Activated CD8-positive, alpha-beta memory T cell treated with anti-CD3 and anti-CD28 coated beads, Interleukin-2, amount 50 U/mL, for 48 hours (primary cell): ENCODE measurements at regions not wholly inside any gene's neighbourhood (a gene's known extent, or its start where the extent isn't known, plus 50 kb on each side); places are given as distances from the start of the nearest gene placed in this dataset.

Experiments
- DNase-seq: peaks from one replicate; pipeline ENCODE4 v3.0.0-alpha.2; 2020

DNA sequence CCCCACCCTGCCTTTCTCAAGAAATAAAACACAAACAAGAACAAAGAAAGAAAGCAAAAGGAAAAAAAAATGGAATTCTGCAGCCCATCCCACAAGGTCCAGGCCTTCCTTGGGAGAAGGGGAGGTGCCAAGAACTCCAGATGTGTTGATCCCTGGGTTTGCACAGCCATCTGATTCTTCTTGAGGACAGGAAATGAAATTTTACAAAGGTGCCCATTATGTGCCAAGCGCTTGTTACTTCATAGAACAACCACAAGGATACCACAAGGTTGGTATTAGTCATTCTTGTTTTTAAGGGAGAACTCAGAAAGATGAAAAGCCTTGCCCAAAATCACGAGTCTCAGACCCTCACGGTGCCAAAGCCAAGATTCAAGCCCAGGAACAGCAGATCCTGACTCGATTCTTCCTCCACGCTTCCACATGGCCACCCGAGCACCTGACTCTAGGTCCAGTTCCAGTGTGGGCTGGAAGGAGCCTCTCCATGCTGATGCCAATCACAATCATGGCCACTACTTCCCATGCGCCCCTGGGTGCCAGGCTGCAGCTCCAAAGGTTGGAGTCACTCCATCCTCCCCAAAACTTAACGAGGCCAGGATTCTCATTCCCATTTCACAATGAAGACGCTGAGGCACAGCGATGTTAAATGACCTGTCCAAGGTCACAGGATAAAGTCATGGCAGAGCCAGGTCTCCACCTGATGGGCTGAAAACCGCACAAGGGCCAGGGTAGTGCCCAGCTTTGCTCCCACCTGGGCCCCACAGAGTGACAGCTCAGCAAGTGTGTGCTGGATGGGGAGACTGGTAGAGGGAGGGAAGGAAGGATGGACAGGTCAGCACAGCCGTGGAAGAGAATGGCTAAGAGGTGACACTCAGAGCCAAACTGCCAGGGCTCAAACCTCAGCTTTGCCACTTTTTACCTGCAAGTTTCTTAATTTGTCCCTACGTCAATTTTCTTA lies 66.7 kb upstream of the TOP1 start:
- DNase-seq = peak; percentile 51

GRCh38 chr20:40962733-40963504 lies 65.7 kb upstream of the TOP1 start:
- peak; percentile 90 for DNase-seq

DNA sequence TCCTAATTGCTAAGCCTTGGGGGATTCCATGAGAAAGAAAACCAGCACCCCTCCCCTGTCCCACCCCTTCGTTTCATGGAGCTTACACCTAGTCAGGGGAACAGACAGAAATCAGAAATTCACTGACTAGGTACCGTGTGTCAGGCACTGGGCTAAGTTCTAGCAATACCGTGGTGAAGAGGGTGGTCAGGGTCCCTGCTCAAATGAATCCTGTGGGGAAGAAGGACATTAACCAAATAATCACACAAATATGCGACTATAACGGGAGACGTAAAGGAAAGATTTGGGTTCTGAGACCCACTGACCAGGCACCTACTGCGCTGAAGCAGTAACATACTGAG lies 65.1 kb upstream of the TOP1 start:
- peak; percentile 51 for DNase-seq

DNA sequence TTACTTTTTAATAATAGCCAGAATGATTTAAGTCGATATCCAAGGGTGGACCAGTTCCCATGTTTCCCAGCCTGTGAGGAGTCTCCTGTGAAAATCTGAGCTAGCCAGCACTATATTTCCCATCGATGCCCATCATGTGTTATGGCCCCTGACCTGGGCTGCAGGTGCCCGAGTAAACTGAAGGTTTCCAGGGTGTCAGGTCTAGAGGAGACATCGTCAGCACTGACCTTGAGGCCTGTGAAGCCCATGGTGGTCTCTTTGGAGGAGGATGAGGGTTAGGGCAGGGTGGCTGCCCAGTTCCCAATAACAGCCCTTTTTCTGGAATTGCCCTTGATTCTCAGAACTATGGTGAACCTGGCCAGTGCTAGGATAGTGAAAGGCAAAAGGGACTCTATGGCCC lies 63.0 kb upstream of the TOP1 start:
- DNase-seq = peak; percentile 23

DNA sequence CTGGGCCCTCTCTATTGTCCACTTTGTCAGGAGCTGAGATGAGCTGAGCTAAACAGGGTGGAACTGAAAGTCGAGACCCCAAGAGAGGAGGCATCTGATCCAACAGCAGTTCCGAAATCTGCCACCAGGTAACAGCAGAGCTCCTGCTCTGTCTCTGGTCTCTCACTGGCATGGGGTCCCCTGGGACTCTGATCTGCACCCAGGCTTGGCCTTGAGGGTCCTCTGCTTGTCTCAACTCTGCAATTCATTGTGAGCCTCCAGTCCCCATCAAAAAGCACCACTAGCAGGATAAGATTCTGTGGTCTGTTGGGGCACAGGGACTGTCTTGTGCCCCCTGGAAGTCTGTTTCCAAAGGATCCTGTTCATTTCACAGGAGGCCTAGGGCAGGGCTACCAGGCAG lies 62.5 kb upstream of the TOP1 start:
- DNase-seq = peak; percentile 45

DNA sequence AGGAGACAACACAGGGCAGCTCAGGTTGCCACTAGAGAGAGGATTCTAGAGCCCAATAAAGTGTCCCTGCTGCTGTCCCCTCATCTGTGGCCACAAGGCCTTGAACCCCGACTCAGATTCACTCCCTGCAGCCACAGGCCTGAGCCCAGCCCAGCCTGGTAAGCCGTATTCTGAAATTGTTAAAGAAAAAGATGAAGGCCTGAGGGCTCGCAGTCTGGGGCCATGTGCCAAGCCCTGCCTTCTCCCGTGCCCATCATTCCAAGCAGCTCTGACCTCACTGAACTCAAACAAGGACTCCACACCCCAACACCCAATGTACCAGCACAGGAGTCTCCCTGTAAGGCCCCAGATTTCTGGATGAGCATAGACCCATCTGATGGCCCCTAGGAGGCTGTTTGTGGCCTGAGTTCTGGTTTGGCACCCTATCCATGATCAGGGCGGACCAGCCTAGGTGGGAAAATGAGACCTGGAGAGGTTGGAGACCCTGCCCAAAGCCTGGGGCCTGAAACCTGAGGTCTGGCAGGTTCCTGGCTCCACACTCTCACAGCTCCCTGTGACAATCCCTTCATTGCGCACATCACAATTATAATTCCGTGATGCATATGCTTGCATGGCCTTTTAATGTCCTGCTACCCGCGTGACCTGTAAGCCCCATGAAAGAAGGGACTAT lies 62.0 kb upstream of the TOP1 start:
- peak; percentile 44 for DNase-seq

DNA sequence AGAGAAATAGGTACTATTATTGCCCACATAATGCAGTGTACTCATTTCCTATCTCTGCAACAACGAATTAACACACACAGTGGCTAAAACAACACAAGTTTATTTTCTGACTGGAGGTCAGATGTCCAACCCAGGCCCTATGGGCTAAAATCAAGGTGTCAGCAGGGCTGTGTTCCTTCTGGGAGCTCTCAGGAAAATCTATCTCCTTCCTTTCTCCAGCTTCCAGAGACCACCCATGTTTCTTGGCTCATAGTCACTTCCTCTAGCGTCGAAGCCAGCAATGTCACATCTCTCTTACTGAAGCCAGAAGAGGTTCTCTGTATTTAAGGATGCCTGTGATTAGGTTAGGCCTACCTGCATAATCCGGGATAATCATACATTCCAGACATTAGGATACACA lies 60.9 kb upstream of the TOP1 start:
- peak; percentile 23 for DNase-seq

DNA sequence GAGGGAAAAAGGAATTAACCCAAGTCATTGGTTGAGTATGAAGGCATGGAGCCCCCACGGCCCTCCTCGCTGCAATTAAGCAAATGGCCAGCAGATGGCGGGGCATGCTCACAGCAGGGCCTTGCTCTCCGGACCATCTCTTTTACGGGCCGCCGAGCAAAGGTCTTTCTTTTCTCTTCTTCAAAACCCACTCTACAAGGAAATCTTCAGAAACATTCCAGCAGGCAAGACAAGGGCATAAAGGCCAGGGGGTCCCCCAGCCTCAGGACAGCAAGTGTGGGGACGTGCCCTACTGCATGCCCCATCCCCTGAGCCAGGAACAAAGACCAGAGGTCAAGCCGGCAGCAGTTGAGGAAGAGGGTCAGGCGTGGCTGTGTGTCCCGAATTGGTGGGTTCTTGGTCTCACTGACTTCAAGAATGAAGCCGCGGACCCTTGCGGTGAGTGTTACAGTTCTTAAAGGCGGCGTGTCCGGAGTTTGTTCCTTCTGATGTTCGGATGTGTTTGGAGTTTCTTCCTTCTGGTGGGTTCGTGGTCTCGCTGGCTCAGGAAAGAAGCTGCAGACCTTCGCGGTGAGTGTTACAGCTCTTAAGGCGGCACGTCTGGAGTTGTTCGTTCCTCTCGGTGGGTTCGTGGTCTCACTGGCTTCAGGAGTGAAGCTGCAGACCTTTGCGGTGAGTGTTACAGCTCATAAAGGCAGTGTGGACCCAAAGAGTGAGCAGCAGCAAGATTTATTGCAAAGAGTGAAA lies 59.6 kb upstream of the TOP1 start:
- DNase-seq = peak; percentile 99

DNA sequence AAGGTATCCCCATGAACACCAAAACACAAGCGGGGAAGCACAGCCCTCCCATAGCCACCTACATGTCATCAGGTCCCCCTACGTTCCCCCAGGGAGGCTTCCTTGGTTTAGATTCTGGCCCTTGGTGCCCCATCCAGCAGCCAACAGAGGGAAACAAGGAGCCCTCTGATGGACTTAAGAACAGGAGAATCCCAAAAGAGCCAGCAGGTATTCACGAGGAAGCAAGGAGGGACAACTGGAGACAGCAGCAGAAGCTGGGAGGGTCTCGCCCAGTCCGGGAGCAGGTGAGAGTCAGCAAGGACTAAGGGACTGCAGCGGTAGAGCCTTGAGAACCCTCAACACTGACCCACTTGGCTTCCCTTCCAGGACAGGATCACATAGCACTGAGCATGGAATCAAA lies 58.4 kb upstream of the TOP1 start:
- DNase-seq = peak; percentile 48

DNA sequence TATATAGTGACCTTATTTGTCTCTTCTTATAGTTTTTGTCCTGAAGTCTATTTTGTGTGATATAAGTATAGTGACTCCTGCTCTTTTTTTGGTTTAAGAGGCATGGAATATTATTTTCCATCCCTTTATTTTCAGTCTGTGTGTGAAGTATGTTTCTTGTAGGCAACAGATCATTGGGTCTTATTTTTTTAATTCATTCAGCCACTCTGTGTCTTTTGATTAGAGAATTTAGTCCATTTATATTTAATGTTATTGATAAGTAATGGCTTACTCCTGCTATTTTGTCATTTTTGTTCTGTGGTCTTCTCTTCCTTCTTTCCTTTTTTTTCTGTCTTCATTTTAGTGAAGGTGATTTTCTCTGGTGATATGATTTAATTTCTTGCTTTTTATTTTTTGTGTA lies 51.4 kb upstream of the TOP1 start:
- no peak for DNase-seq

DNA sequence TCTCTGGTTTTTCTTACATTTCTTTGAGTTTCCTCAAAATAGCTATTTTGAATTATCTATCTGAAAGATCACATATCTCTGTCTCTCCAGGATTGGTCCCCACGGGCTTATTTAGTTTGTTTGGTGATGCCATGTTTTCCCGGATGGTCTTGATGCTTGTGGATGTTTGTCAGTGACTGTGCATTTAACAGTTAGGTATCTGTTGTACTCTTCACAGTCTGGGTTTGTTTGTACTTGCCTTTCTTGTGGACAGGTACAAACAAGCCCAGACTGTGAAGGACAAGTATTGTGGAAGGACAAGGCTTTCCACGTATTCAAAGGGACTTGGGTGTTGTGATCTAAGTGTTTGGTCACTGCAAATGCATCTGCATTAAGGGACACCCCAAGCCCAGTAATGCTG lies 49.9 kb upstream of the TOP1 start:
- no peak for DNase-seq
